GM20000 (cell line): ENCODE measurements at regions not wholly inside any gene's neighbourhood (a gene's known extent, or its start where the extent isn't known, plus 50 kb on each side); places are given as distances from the start of the nearest gene placed in this dataset.

ENCODE experiments used
- DNase-seq: peaks from one replicate; pipeline ENCODE4 v3.0.0; 2012; ENCODE audit warnings: low spot score
- CTCF ChIP-seq: IDR thresholded peaks from 2 replicates; pipeline ENCODE4 v1.5.1; 2012; ENCODE audit warnings: mild to moderate bottlenecking, control low read depth; ENCODE audit errors: extremely low read depth, missing control alignments

- no peak for TF ChIP-seq CTCF
- DNase-seq: no peak
These were observed 104.9 kb upstream of the IQSEC1 start for GRCh38 chr3:13178107-13178506.

GRCh38 chr3:13177641-13178040 lies 104.4 kb upstream of the IQSEC1 start:
- TF ChIP-seq CTCF: no peak
- no peak for DNase-seq

- DNase-seq: no peak
- TF ChIP-seq CTCF: no peak
These were observed 104.0 kb upstream of the IQSEC1 start for GRCh38 chr3:13177236-13177635.

- no peak for DNase-seq
- TF ChIP-seq CTCF: no peak
These were observed 103.2 kb upstream of the IQSEC1 start for GRCh38 chr3:13176445-13176844.

- TF ChIP-seq CTCF: no peak
- DNase-seq: no peak
These were observed 101.5 kb upstream of the IQSEC1 start for GRCh38 chr3:13174803-13175135.

- DNase-seq: no peak
- TF ChIP-seq CTCF: no peak
These were observed 101.0 kb upstream of the IQSEC1 start for GRCh38 chr3:13174011-13174802.

- no peak for TF ChIP-seq CTCF
- no peak for DNase-seq
These were observed 100.0 kb upstream of the IQSEC1 start for GRCh38 chr3:13173186-13173585.
